ENCODE measurements at regions not wholly inside any gene's neighbourhood (a gene's known extent, or its start where the extent isn't known, plus 50 kb on each side); places are given as distances from the start of the nearest gene placed in this dataset.
"Not testable (repeated sequence)": the region's sequence is repeated elsewhere in the genome, so short reads cannot be mapped to it uniquely, and the experiment has no call there.

DNA sequence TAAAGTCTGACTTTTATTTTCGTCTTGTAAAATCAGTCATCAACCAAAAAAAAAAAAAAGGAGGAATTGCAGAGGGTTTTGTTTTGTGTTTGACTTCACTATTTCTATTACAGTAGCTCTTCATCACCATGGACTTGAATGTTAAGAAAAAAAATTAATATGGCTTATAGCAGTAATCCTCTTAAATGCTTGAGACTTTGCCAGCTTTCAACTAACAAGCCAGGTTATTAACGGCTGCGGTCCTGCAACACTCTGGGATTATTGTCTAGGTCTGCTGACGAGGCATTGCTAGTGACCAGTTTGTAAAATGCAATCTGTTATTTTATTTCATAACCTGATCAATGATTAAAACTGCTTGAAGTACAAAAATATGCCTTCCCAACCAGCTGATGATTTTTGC, 647.2 kb upstream of the KLHL1 start:
- DNase-seq (ENCODE audit: low spot score): no peak
- TF ChIP-seq, protein P1, sequence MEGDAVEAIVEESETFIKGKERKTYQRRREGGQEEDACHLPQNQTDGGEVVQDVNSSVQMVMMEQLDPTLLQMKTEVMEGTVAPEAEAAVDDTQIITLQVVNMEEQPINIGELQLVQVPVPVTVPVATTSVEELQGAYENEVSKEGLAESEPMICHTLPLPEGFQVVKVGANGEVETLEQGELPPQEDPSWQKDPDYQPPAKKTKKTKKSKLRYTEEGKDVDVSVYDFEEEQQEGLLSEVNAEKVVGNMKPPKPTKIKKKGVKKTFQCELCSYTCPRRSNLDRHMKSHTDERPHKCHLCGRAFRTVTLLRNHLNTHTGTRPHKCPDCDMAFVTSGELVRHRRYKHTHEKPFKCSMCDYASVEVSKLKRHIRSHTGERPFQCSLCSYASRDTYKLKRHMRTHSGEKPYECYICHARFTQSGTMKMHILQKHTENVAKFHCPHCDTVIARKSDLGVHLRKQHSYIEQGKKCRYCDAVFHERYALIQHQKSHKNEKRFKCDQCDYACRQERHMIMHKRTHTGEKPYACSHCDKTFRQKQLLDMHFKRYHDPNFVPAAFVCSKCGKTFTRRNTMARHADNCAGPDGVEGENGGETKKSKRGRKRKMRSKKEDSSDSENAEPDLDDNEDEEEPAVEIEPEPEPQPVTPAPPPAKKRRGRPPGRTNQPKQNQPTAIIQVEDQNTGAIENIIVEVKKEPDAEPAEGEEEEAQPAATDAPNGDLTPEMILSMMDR (IDR thresholded peaks at IDR 0.05; ENCODE audit: extremely low read depth, missing control alignments): no peak

DNA sequence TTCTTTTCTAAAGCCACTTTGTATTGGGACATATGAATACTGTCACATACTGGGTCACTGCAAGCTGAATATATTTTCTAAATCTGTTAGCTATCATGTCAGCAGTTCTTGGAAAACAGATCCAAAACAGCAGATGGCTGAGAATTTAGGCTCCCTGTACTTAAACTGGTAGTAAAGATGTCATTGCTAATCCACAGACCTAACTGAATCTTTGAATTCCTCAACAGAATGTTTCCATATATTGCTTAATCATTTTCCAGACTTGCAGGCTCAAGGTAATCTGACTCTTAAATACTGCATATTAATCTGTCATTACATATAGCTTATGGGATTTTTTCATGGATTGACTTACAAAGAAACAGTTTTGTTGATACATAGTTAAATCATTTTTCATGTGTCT, 639.0 kb upstream of the KLHL1 start:
- DNase-seq (ENCODE audit: low spot score): no peak
- TF ChIP-seq, protein P1 (IDR thresholded peaks at IDR 0.05; ENCODE audit: extremely low read depth, missing control alignments): no peak

DNA sequence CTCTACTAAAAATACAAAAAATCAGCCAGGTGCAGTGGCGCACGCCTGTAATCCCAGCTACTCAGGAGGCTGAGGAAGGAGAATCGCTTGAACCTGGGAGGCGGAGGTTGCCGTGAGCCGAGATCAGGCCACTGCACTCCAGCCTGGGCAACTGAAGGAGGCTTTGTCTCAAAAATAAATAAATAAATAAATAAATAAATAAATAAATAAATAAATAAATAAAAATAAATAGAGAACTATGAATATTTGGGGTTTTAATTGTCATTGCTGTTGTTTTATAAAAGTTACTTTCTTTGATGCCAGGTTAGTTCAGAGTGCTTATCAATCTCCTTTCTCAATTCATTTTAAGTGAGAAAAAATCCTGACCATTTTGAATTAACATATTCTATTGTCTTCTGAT, 638.2 kb upstream of the KLHL1 start:
- DNase-seq (ENCODE audit: low spot score): not testable (repeated sequence)

DNA sequence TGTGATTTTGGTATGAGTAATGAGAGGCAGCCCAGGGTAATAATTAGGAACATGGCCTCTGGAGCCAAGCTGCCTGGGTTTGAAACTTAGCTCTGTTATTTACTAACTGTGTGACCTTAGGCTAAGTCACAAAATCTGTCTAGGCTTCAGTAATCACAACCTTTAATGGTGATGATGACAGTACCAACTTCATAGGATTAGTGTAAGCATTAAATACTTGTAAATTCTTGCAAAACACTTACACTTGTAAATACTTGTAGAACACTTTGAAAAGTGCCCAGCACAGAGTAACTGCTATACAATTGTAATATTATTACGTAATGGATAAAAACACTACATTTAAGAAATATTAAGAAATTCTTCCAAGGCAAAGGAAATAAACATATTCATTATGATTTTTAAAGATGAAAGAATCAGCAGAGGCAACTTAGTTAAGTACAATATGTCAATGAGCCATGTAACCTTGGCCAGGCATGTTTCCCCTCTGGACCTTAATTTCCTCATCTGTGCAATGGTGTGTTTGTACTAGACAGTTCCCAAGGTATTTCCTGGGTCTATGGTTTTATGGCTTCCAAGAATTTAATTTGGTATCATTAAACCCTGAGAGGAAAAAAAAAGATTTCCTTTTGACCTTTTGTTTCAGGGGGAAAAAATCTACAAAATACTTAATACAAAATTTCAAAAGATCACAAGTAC, 628.5 kb upstream of the KLHL1 start:
- DNase-seq (ENCODE audit: low spot score): no peak
- TF ChIP-seq, protein P1 (IDR thresholded peaks at IDR 0.05; ENCODE audit: extremely low read depth, missing control alignments): no peak

DNA sequence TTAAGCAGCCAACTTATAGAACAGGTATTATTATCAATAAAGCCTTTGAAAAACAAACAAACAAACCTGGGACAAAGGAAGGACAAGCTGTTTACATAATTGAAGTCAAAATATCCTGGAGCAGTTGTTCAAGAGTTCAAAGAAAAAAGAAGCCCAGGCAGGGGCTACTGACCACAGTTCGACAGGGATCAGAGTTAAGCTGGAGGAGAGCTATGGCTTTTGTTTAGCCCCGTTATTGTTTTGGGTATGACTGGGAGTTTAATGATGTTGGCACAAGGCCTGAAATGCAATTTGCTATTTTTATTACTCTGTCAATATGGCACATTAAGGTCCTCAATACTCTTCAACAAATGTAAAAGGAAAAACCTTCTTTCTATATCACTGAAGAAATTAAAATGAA, 624.4 kb upstream of the KLHL1 start:
- TF ChIP-seq, protein P1 (IDR thresholded peaks at IDR 0.05; ENCODE audit: extremely low read depth, missing control alignments): no peak
- DNase-seq (ENCODE audit: low spot score): no peak

DNA sequence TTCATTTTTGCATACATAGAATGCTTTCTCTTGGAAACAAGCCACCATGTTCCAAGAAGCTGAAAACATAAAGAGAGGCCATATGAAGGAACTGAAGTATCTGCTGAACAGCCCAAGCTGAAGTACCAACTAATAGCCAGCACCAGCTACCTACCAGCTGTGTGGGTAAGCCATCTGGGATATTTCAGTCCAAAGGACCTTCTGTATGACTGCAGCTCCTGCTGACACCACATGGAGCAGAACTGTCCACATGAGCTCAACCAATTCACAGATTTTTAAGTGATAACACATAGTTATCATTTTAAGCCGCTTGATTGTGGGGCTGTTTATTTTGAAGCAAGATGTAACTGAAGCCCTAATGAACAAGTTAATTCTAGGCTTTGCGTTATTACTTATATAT, 621.1 kb upstream of the KLHL1 start:
- DNase-seq (ENCODE audit: low spot score): no peak
- TF ChIP-seq, protein P1 (IDR thresholded peaks at IDR 0.05; ENCODE audit: extremely low read depth, missing control alignments): no peak

DNA sequence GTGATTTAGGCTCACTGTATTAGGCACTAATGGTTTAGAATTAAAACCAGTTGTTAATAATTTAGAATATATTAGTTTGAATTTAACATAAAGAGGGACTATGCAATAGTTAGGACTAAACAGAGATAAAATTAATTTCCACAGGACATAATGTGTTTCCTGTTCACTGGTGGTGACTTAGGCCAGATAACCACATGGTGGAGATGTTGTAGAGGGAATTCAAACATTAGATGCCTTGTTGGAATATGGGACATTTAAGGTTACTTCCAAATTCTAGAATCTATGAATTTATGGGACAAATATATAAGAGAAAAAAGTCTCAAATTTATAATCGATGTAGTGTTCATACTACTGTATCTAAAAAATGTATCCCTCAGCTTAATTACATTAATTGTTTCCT, 615.5 kb upstream of the KLHL1 start:
- TF ChIP-seq, protein P1 (IDR thresholded peaks at IDR 0.05; ENCODE audit: extremely low read depth, missing control alignments): no peak
- no peak for DNase-seq (ENCODE audit: low spot score)

DNA sequence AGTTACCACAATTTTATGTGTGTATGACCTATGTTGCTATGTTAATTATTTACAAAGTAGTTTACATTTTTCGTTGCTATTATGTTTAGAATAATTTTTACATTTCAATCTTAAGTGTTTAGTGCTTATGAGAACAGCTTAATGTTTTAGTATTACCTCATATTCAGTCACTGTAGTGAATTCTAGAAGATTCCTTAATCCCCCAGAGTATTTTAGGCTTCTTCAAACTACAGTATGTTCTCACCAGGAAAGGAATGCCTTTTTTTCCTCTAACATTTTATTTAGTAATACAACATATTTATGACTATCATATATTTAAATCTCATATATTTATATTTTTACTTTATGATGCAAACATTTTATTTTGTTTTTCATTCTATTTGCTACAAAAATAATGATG, 612.1 kb upstream of the KLHL1 start:
- DNase-seq (ENCODE audit: low spot score): no peak
- TF ChIP-seq, protein P1 (IDR thresholded peaks at IDR 0.05; ENCODE audit: extremely low read depth, missing control alignments): no peak
